ENCODE measurements at regions not wholly inside any gene's neighbourhood (a gene's known extent, or its start where the extent isn't known, plus 50 kb on each side); places are given as distances from the start of the nearest gene placed in this dataset.

DNA sequence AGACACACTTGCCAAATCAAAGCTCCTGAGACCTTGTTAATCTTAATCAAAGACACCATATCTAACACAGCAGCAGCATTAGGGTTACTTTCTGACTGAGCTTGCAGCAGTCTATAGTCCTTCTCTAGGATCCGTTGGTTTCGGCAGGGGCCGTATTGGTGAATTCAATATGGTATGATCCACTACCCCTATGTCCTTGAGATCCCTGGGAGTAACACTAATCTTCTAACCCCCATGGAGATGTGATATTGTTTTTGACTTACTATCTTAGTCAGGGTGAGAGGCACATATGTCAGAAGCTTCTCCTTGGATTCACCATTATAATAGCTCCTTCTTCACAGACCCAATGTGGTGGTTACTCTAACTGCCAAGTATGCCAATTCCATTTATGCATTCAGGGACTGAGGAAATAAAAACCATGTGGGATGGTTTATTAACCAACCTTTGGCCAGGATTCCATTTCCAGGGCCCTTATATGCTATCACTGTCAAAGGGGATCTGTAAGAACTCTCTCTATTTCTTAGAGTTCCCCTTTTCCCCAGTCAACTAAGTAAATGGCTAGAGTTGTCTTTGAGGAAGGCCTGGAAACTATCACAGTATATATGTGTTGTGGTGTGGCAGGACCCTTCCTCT is 673.6 kb upstream of the USP24 start:
- no TSS peak for BruUV-seq (replicated peaks)
- CTCF ChIA-PET = no interaction called here
- DNase-seq = no peak
- intact Hi-C loops (cut with micrococcal nuclease; ENCODE audit: unreplicated experiment) = no loop called here
- Mint-ChIP-seq H3K27me3 (ENCODE audit: unreplicated experiment) (no peaks in the 10 kb centered on the region), H3K4me3 (ENCODE audit: low read depth, unreplicated experiment) (no peak overlapping the region), H3K4me1 (ENCODE audit: low read depth, unreplicated experiment) (no peaks in the 10 kb centered on the region), H3K9me3 (ENCODE audit: low read depth, unreplicated experiment) (no peaks in the 10 kb centered on the region), H3K36me3 (ENCODE audit: insufficient read depth, unreplicated experiment) (no peaks in the 10 kb centered on the region), H3K27ac (ENCODE audit: unreplicated experiment) (no peak overlapping the region)
- TF ChIP-seq CTCF (IDR thresholded peaks at IDR 0.05; ENCODE audit: unreplicated experiment) = no peak

DNA sequence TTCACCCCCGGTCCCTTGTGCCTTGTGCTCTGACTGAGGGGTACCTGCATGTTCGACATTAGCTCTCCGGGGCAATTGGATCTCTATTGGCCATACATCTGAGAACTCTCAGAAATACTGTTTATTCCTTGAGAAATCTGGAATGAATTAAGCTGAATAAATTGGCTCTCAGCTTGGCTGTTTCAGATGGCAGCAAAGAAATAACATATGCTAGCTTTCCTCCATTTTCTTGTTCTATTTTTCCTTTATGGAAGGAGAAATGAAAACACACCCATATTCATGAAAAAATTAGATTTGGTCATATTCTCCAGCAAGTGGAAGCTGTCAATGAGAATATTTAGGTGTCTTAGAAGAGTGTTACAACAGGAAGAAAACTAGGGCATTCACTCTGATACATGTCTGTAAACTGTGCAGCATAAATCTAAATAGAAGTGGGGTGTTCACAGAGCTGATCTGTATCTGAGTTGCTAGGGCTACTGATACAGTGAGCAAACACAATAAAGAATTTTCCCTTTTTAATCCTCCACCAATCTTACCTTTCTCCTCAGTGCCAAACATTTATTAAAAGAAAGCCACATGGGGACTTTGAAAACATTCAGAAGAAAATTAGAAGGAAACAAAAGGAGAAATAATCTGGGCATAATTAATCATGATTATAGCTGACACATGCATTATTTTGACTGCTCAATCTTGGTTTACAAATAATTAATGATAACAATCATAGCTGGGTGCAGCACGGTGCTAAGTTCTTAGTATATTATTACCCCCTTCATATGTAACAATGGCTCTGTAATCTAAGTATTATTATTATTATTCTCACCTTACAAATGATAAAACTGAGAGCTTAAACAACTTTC is 671.9 kb upstream of the USP24 start:
- no TSS peak for BruUV-seq (replicated peaks)
- H3K36me3 Mint-ChIP-seq (ENCODE audit: insufficient read depth, unreplicated experiment) = no peaks in the 10 kb centered on the region
- no peaks in the 10 kb centered on the region for H3K9me3 Mint-ChIP-seq (ENCODE audit: low read depth, unreplicated experiment)
- no peak overlapping the region for H3K4me3 Mint-ChIP-seq (ENCODE audit: low read depth, unreplicated experiment)
- intact Hi-C loops (cut with micrococcal nuclease; ENCODE audit: unreplicated experiment) = no loop called here
- H3K4me1 Mint-ChIP-seq (ENCODE audit: low read depth, unreplicated experiment) = no peaks in the 10 kb centered on the region
- TF ChIP-seq CTCF (IDR thresholded peaks at IDR 0.05; ENCODE audit: unreplicated experiment) = no peak
- no peaks in the 10 kb centered on the region for H3K27me3 Mint-ChIP-seq (ENCODE audit: unreplicated experiment)
- DNase-seq = no peak
- CTCF ChIA-PET = interaction anchor here (0.6 kb wide), 1 partner anchor 1574 kb away, joined by 3 read pairs; no protein-coding TSS in a partner anchor
- H3K27ac Mint-ChIP-seq (ENCODE audit: unreplicated experiment) = no peak overlapping the region

- no peaks in the 10 kb centered on the region for H3K9me3 Mint-ChIP-seq (ENCODE audit: low read depth, unreplicated experiment)
- no TSS peak for BruUV-seq (replicated peaks)
- no peak for TF ChIP-seq CTCF (IDR thresholded peaks at IDR 0.05; ENCODE audit: unreplicated experiment)
- H3K4me3 Mint-ChIP-seq (ENCODE audit: low read depth, unreplicated experiment) = no peak overlapping the region
- no peaks in the 10 kb centered on the region for H3K4me1 Mint-ChIP-seq (ENCODE audit: low read depth, unreplicated experiment)
- CTCF ChIA-PET = no interaction called here
- no peak overlapping the region for H3K27ac Mint-ChIP-seq (ENCODE audit: unreplicated experiment)
- no peaks in the 10 kb centered on the region for H3K36me3 Mint-ChIP-seq (ENCODE audit: insufficient read depth, unreplicated experiment)
- intact Hi-C loops (cut with micrococcal nuclease; ENCODE audit: unreplicated experiment) = no loop called here
- no peaks in the 10 kb centered on the region for H3K27me3 Mint-ChIP-seq (ENCODE audit: unreplicated experiment)
- DNase-seq = no peak
These were observed 670.5 kb upstream of the USP24 start for GRCh38 chr1:55885619-55886018.

DNA sequence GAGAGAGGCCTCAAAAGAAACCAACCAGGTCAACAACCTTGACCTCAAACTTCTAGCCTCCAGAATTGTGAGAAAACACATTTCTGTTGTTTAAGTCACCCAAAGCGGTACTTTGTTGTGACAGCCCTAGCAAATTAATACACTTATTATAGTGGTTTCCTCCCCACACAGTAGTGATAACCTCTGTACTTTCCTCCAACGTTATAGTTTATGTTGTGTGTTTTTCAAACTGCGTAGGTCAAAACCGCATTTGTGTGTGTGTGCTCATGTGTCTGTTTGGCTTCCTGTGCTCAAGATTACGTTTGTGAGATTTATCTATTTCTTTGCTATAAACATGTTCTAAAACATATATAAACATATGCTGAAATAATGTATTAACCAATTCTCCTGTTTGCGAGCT is 667.8 kb upstream of the USP24 start:
- TF ChIP-seq CTCF (IDR thresholded peaks at IDR 0.05; ENCODE audit: unreplicated experiment) = no peak
- H3K9me3 Mint-ChIP-seq (ENCODE audit: low read depth, unreplicated experiment) = no peaks in the 10 kb centered on the region
- H3K4me1 Mint-ChIP-seq (ENCODE audit: low read depth, unreplicated experiment) = no peaks in the 10 kb centered on the region
- no peak overlapping the region for H3K4me3 Mint-ChIP-seq (ENCODE audit: low read depth, unreplicated experiment)
- no peak overlapping the region for H3K27ac Mint-ChIP-seq (ENCODE audit: unreplicated experiment)
- no TSS peak for BruUV-seq (replicated peaks)
- H3K36me3 Mint-ChIP-seq (ENCODE audit: insufficient read depth, unreplicated experiment) = no peaks in the 10 kb centered on the region
- DNase-seq = no peak
- H3K27me3 Mint-ChIP-seq (ENCODE audit: unreplicated experiment) = peaks cover 7% of the 10 kb centered on the region
- CTCF ChIA-PET = no interaction called here
- intact Hi-C loops (cut with micrococcal nuclease; ENCODE audit: unreplicated experiment) = no loop called here

Data from Calu3 (cell line).